Amygdala (tissue), 56 donors: ENCODE measurements at regions not wholly inside any gene's neighbourhood (a gene's known extent, or its start where the extent isn't known, plus 50 kb on each side); places are given as distances from the start of the nearest gene placed in this dataset.

Experiments used
- DNase-seq, 56 donors: peaks; one replicate each; lab custom pipeline; 2025; lab: John Stamatoyannopoulos, UW

DNA sequence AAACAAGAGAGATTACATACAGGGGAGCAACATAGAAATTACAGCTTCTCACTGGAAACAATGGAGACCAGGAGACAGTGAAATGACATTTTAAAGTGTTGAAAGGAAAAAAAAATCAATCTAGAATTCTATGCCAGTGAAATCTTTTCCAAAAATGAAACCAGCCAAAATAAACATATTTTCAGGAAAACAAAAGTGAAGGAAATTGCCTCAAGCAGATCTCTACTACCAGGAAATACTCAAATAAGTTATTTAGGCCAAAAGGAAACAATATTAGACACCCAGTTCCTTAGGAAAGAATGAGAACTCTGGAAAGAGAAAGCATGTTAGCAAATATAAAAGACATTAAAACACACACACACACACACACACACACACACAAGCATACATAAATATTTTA is 339.9 kb upstream of the NCKAP5 start:
- DNase-seq = no peak

GRCh38 chr2:133918141-133918540 is 335.7 kb upstream of the MGAT5 start:
- no peak for DNase-seq

GRCh38 chr2:133919285-133919684 is 334.6 kb upstream of the MGAT5 start:
- no peak for DNase-seq

DNA sequence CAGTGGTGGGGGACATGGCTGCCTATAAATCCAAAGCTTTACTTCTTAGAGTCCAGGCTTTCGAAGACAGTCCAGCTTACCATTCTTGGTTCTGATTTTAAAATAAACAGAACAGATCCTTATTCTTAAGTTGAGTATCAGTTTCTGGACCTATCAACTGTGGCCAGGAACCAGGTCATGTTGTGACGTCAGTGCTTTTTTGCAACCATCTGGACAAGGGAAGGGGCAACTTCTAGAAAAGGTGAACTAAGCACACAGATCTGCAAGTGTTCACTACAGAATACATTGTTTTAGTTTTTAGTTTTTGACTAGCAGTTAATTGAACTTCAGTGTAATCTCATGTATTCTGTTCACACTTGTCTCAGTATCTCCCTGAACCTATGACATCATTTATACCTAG is 326.0 kb upstream of the MGAT5 start:
- DNase-seq = no peak

- DNase-seq = no peak
These were observed 317.8 kb upstream of the MGAT5 start for GRCh38 chr2:133936096-133936495.

DNA sequence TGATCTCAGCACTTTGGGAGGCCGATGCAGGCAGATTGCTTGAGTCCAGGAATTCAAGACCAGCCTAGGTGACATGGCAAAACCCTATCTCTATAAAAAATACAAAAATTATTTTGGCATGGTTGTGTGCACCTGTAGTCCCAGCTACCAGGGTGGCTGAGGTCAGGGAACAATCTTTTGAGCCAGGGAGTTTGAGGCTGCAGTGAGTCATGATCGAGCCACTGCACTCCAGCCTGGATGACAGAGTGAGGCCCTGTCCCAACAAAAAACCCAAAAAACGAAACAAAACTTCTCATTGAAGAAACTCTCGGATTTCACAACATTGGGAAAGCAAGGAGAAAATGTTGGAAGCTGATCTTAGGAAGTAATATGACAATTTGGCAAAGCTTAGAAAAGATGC is 317.3 kb upstream of the MGAT5 start:
- no peak for DNase-seq

DNA sequence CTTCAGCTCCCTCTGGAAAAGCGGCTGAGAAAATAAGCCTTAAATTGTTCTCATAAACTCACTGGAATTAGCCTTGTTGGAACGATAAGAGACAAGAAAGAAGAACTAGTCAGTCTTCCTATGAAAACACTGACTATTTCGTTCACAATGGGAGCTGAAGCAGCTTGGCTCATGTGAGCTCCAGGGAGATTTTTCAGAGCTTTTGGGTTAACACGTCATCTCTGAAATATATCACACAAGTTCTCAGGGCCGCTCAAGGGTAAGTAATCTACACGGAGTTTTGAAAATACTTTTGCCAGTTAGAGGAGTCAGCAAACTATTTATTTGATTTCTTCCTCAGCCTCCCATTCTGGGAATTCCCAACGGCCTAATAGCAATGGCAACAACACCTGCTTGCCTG is 316.2 kb upstream of the MGAT5 start:
- DNase-seq = no peak

- DNase-seq = no peak
These were observed 313.7 kb upstream of the MGAT5 start for GRCh38 chr2:133940134-133940533.

- no peak for DNase-seq
These were observed 312.2 kb upstream of the MGAT5 start for GRCh38 chr2:133941666-133942065.

DNA sequence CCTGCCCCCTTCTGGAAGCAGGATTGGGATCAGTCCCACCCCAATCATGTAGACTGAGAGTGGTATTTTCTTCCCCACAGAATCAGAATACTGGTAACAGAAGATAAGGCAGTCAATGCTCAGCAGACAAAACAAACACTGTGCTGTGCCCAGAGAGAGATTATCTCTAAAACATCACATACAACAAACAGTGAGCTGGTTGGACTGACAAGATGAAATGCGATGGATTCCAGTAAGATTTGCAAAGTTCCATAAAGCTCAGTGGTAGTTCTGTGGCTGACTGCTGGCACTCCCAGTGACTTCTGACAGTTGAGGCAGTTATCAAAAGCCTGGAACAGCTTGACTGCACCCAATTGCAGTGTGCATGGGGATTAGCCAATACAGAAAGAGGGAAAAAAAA is 311.5 kb upstream of the MGAT5 start:
- no peak for DNase-seq

GRCh38 chr2:133943108-133943507 is 310.8 kb upstream of the MGAT5 start:
- DNase-seq = no peak

- no peak for DNase-seq
These were observed 308.8 kb upstream of the MGAT5 start for GRCh38 chr2:133945089-133945488.

DNA sequence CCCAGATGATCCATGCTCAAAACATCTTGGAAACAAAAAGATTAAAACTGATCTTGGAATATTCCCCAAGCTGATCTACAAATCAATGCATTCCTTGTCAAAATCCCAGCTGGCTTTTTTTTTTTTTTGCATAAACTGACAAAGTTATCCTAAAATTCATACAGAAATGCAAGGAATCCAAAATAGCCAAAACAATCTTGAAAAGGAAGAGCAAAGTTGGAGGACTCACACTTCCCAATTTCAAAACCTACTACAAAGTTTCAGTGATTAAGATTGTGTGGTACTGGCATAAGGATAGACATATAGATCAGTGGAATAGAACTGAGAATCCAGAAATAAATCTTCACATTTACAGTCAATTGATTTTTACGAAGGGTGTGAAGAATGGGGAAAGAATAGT is 306.8 kb upstream of the MGAT5 start:
- DNase-seq = no peak

DNA sequence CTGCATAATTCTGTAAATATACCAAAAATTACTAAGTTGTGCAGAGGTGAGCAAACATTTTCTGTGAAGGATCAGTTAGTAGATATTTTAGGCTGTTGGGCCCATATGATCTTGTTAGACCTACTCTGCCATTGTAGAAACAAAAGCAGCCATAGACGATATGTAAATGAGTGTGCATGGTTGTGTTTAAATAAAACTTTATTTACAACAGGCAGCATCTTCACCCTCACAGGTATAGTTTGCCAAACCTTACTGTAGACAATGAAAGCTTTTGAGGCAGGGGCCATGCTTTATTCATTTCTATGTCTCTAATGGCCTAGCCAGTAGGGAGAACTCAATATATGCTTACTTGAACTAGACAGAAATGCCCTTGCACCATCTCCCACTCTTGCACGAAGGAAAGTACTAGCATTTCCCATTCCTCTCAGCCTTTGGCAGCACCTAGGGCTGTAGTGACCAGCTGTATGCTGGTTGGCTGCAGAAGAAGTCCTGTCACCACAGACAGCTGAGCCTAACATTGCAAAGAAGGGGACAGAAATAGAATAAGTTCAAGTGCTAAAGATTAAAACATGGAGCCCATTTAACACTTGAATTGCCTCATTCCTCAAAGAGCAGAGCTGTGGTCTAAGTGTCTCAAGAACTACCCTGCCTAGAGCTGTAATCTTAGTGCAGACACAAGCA is 305.1 kb upstream of the MGAT5 start:
- DNase-seq = no peak

DNA sequence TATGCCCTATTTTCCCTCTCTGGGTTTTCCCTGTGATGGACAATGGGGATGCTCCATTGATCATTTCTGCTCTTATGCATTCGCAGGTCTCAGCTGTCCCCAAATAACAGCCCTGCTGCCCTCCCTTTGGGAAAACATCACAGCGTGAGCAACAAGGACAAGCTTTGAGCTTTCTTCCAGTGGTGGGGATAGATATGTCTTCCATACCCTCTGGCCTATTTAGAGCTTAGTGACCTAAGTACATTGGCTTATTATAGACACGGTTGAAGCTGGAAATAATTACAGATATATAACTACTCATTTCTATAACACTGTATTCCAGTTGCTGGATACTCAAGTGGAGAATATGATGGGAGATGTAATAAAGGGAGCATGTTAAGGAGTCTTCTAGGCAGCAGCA is 304.3 kb upstream of the MGAT5 start:
- no peak for DNase-seq

DNA sequence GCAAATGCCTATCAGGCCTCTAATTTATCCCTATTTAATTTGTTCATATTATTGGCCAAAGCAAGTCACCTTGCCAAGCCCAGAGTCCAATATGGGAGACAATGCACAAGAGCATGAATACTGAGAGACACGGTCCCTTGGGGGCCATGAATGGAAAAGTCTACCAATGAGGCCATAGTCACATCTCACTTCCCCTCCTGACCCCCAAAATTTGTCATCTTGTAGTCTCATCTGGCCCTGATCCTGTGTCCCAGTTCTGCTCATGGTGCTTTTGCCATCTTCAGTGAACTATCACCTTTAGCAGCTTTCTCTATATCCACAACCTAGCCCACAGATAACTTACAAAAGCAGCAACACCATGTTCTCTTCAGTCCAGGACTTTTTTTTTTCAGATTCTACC is 302.7 kb upstream of the MGAT5 start:
- DNase-seq = no peak

GRCh38 chr2:133952420-133952819 is 301.5 kb upstream of the MGAT5 start:
- DNase-seq = no peak

DNA sequence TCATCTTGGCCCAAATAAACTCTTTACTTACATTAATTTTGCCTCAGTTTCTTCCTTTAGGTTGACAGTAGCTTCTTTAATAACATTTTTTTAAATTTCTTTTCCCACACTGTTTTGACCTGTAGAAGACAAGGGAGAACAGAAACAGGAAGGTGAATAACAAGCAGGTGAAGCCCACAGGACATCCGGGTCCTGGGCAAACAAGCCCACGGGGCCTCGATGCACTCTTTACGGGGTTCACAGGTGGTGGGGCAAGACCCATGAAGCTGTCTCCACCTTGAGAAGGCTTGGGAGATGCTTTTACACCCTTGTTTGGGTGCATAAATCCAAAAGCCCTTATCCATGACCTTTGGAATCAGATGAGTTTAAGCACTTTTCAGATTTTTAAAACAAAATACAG is 301.0 kb upstream of the MGAT5 start:
- no peak for DNase-seq

DNA sequence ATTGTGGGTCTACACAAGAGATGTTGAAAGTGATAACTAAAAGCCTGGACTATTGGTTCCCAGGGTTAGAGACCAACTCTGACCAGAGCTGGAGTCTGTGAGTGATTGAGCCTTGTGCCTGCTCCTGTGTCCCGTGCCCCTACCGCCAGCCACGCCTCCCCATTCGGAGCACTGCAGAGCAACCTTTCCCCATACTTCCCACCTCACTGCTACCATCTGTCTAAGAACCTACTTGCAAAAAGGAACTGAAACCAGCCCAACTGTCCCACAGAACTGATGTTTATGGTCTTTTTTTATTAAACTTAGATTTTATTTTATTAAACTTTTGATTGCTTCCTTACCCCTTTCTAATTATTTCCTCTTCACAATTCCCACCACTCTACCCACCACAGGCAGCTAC is 300.3 kb upstream of the MGAT5 start:
- DNase-seq = no peak

GRCh38 chr2:133954636-133955035 is 299.2 kb upstream of the MGAT5 start:
- DNase-seq = no peak

DNA sequence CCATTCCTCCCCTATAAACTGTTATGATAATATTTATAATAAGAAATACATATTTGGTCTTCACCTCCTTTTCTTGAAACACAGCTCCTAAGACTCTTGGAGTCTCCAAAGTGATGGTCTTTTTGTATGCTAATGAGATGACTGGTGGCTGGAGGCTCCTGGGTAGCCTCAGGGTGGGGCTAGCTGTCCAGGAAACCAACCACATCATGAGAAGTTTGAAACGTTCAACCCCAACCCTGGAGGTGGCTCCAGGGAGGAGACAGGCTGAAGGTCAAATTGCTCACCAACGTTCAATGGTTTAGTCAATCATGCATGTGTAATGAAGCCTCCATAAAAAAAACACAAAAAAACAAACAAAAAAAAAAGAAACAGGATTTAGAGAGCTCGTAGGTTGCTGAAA is 298.7 kb upstream of the MGAT5 start:
- no peak for DNase-seq

- no peak for DNase-seq
These were observed 297.4 kb upstream of the MGAT5 start for GRCh38 chr2:133956434-133956935.
